Dedifferentiated amniotic fluid mesenchymal stem cell (primary cell): ENCODE measurements at regions not wholly inside any gene's neighbourhood (a gene's known extent, or its start where the extent isn't known, plus 50 kb on each side); places are given as distances from the start of the nearest gene placed in this dataset.
A peak's percentile ranks its signal among the peaks of the same experiment; 100 is the strongest.

Experiments
- DNase-seq: peaks from one replicate; pipeline ENCODE4 v3.0.0-alpha.2; 2016; ENCODE audit errors: extremely low spot score

GRCh38 chr6:159118924-159119323, 50.3 kb upstream of the FNDC1 start:
- DNase-seq = no peak

GRCh38 chr6:159117563-159117962, 51.6 kb upstream of the FNDC1 start:
- DNase-seq = no peak

- peak; percentile 53 for DNase-seq
Observed at GRCh38 chr6:159117046-159117445, 52.2 kb upstream of the FNDC1 start.

GRCh38 chr6:159116343-159116742, 52.9 kb upstream of the FNDC1 start:
- no peak for DNase-seq

- no peak for DNase-seq
Observed at GRCh38 chr6:159114569-159114968, 54.6 kb upstream of the FNDC1 start.

- DNase-seq = no peak
Observed at GRCh38 chr6:159113223-159113622, 56.0 kb upstream of the FNDC1 start.

GRCh38 chr6:159112714-159113113, 56.5 kb upstream of the FNDC1 start:
- DNase-seq = no peak

GRCh38 chr6:159110748-159111147, 58.5 kb upstream of the FNDC1 start:
- DNase-seq = no peak

- peak; percentile 36 for DNase-seq
Observed at GRCh38 chr6:159110013-159110412, 59.2 kb upstream of the FNDC1 start.

- no peak for DNase-seq
Observed at GRCh38 chr6:159109391-159109790, 59.8 kb upstream of the FNDC1 start.

- no peak for DNase-seq
Observed at GRCh38 chr6:159108426-159108985, 60.7 kb upstream of the FNDC1 start.

- DNase-seq = no peak
Observed at GRCh38 chr6:159107451-159108260, 61.5 kb upstream of the FNDC1 start.

- DNase-seq = no peak
Observed at GRCh38 chr6:159106627-159107241, 61.9 kb upstream of the TAGAP start.

- DNase-seq = no peak
Observed at GRCh38 chr6:159105716-159106115, 60.9 kb upstream of the TAGAP start.

- DNase-seq = no peak
Observed at GRCh38 chr6:159104931-159105330, 60.1 kb upstream of the TAGAP start.

GRCh38 chr6:159104163-159104925, 59.6 kb upstream of the TAGAP start:
- peak; percentile 25 for DNase-seq

- no peak for DNase-seq
Observed at GRCh38 chr6:159103396-159104162, 58.8 kb upstream of the TAGAP start.

- DNase-seq = no peak
Observed at GRCh38 chr6:159102373-159103160, 57.8 kb upstream of the TAGAP start.

- no peak for DNase-seq
Observed at GRCh38 chr6:159101656-159102055, 56.9 kb upstream of the TAGAP start.

GRCh38 chr6:159100395-159101182, 55.8 kb upstream of the TAGAP start:
- DNase-seq = no peak
